ENCODE measurements at regions not wholly inside any gene's neighbourhood (a gene's known extent, or its start where the extent isn't known, plus 50 kb on each side); places are given as distances from the start of the nearest gene placed in this dataset.

- Histone ChIP-seq H3K4me3 (replicated peaks; ENCODE audit: insufficient read depth, low read length) (no peak overlapping the region), H3K27me3 (ENCODE audit: insufficient read depth, poor library complexity, severe bottlenecking) (no peaks in the 10 kb centered on the region), H3K27ac (replicated peaks) (peak overlapping the region; percentile 91)
- peak in 1 of 2 experiments; percentile 40 for DNase-seq (ENCODE audit: low read depth in 1 of 2, low spot score in 1 of 2)
- TF ChIP-seq GABPA (IDR thresholded peaks at IDR 0.05; ENCODE audit: low read depth) (no peak), SPI1 (IDR thresholded peaks at IDR 0.05; ENCODE audit: borderline replicate concordance, low read depth) (peak; percentile 71; the same call in 1 of the 2 replicates)
Observed at GRCh38 chr9:129344641-129345495, 166.8 kb upstream of the IER5L start.

- Histone ChIP-seq H3K27me3 (ENCODE audit: insufficient read depth, poor library complexity, severe bottlenecking) (no peaks in the 10 kb centered on the region), H3K27ac (replicated peaks) (peak overlapping the region; percentile 91), H3K4me3 (replicated peaks; ENCODE audit: insufficient read depth, low read length) (no peak overlapping the region)
- no peak for TF ChIP-seq GABPA (IDR thresholded peaks at IDR 0.05; ENCODE audit: low read depth)
- TF ChIP-seq REST (IDR thresholded peaks at IDR 0.05; ENCODE audit: insufficient replicate concordance, low read depth), result no peak
- peak; percentile 72; the same call in 1 of the 2 replicates for TF ChIP-seq SPI1 (IDR thresholded peaks at IDR 0.05; ENCODE audit: borderline replicate concordance, low read depth)
- TF ChIP-seq, protein P1, sequence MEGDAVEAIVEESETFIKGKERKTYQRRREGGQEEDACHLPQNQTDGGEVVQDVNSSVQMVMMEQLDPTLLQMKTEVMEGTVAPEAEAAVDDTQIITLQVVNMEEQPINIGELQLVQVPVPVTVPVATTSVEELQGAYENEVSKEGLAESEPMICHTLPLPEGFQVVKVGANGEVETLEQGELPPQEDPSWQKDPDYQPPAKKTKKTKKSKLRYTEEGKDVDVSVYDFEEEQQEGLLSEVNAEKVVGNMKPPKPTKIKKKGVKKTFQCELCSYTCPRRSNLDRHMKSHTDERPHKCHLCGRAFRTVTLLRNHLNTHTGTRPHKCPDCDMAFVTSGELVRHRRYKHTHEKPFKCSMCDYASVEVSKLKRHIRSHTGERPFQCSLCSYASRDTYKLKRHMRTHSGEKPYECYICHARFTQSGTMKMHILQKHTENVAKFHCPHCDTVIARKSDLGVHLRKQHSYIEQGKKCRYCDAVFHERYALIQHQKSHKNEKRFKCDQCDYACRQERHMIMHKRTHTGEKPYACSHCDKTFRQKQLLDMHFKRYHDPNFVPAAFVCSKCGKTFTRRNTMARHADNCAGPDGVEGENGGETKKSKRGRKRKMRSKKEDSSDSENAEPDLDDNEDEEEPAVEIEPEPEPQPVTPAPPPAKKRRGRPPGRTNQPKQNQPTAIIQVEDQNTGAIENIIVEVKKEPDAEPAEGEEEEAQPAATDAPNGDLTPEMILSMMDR (IDR thresholded peaks at IDR 0.05; ENCODE audit: insufficient read depth, low read length), result no peak
- TF ChIP-seq POLR2AphosphoS5 (IDR thresholded peaks at IDR 0.05; ENCODE audit: low read depth), result peak; percentile 81
- DNase-seq (ENCODE audit: low read depth in 1 of 2, low spot score in 1 of 2), result peak; percentile 91 to 99
Observed at GRCh38 chr9:129343424-129344375, 165.6 kb upstream of the IER5L start.

GRCh38 chr9:129342591-129343423 is 164.7 kb upstream of the IER5L start:
- Histone ChIP-seq H3K4me3 (replicated peaks; ENCODE audit: insufficient read depth, low read length) (no peak overlapping the region), H3K27ac (replicated peaks) (peak overlapping the region; percentile 91), H3K27me3 (ENCODE audit: insufficient read depth, poor library complexity, severe bottlenecking) (no peaks in the 10 kb centered on the region)
- no peak for DNase-seq (ENCODE audit: low read depth in 1 of 2, low spot score in 1 of 2)
- TF ChIP-seq SPI1 (IDR thresholded peaks at IDR 0.05; ENCODE audit: borderline replicate concordance, low read depth) (no peak), REST (IDR thresholded peaks at IDR 0.05; ENCODE audit: insufficient replicate concordance, low read depth) (no peak), GABPA (IDR thresholded peaks at IDR 0.05; ENCODE audit: low read depth) (no peak), POLR2AphosphoS5 (IDR thresholded peaks at IDR 0.05; ENCODE audit: low read depth) (no peak)
- TF ChIP-seq, protein P1 (IDR thresholded peaks at IDR 0.05; ENCODE audit: insufficient read depth, low read length), result no peak

Measured in HL-60 (cell line).